ENCODE measurements at regions not wholly inside any gene's neighbourhood (a gene's known extent, or its start where the extent isn't known, plus 50 kb on each side); places are given as distances from the start of the nearest gene placed in this dataset.

DNA sequence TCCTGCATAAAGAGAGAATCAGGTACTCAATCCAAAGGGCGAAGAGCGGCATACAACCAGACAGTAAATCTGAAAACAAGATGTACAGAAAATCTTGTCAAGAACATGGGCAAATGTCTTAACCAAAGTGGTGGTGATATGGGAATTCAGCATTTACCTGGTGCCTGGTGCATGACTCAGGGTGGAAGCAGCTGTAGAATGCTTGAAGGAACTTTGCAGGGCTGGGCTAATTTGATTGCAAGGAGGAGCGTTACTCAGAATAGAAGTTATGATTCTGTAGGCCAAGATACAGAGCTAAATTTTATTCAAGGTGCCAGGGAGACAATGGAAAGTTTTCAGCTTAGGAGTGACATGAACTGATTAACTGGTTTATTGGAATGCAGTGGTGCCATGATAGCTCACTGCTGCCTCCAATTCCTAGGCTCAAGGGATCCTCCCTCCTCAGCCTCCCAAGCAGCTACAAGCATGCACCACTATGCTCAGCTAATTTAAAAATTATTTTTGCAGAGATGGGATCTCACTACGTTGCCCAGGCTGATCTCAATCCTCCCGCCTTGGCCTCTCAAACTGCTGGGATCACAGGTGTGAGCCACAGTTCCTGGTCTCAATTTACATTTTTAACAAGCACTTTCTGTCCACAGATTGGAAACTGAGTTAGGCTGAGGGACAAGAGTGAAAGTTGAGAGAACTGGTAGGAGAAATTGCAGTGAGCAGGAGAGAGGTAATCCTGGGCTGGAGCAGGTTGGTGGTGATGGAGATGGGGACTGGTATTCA, 91.5 kb upstream of the TBC1D5 start:
- no peak overlapping the region for H3K4me3 Mint-ChIP-seq
- H2BK5ac ChIP-seq (ENCODE audit: insufficient read length, low read length) = no peak overlapping the region
- no peak overlapping the region for H4K8ac ChIP-seq (replicated peaks; ENCODE audit: insufficient read length, low read depth, low read length)
- no peak overlapping the region for H2BK20ac ChIP-seq (ENCODE audit: low read depth, low read length, poor library complexity, severe bottlenecking)
- H2AFZ ChIP-seq (ENCODE audit: low read length) = no peak overlapping the region
- no peaks in the 10 kb centered on the region for H3K27me3 ChIP-seq (ENCODE audit: insufficient read depth, low read length)
- H2BK15ac ChIP-seq (ENCODE audit: low read depth, low read length) = no peak overlapping the region
- peaks cover 2% of the 10 kb centered on the region; the same call in 1 of the 2 replicates for H3K27me3 Mint-ChIP-seq (ENCODE audit: low read depth)
- no peak overlapping the region for H3K27ac ChIP-seq (ENCODE audit: insufficient read length, low read depth, low read length)
- H3K4me1 ChIP-seq (ENCODE audit: insufficient read depth, low read length) = no peaks in the 10 kb centered on the region
- no peaks in the 10 kb centered on the region for H3K9me3 Mint-ChIP-seq
- no peak overlapping the region for H2AK5ac ChIP-seq (ENCODE audit: insufficient read length, low read length)
- H3K27ac Mint-ChIP-seq = no peak overlapping the region
- no peak overlapping the region for H3K18ac ChIP-seq (ENCODE audit: insufficient read length, low read depth, low read length)
- no peak overlapping the region for H3K23ac ChIP-seq (ENCODE audit: insufficient read length, low read depth, low read length)
- DNase-seq = no peak
- H4K20me1 ChIP-seq (ENCODE audit: control insufficient read depth, insufficient read depth, insufficient read length) = no peaks in the 10 kb centered on the region
- H2BK12ac ChIP-seq (ENCODE audit: insufficient read length, low read depth, low read length) = no peak overlapping the region
- no CpG with 5 or more reads among the region's 5 CpGs for WGBS (ENCODE audit: extremely low coverage, insufficient read length, low lambda C conversion rate)
- no peaks in the 10 kb centered on the region for H3K9me3 ChIP-seq (ENCODE audit: control insufficient read depth, low read depth, low read length)
- no peak overlapping the region for H4K91ac ChIP-seq (ENCODE audit: insufficient read length, low read depth, low read length)
- no peaks in the 10 kb centered on the region for H3K36me3 Mint-ChIP-seq (ENCODE audit: insufficient read depth in 1 of 3, low read depth in 3 of 3)
- H3K14ac ChIP-seq (ENCODE audit: insufficient read depth, low read length) = no peak overlapping the region
- no peaks in the 10 kb centered on the region for H3K79me1 ChIP-seq (ENCODE audit: insufficient read depth, low read depth, low read length, poor library complexity, severe bottlenecking)
- no peak overlapping the region for H3K56ac ChIP-seq (ENCODE audit: insufficient read length, low read depth, low read length)
- no peak overlapping the region for H3K9ac ChIP-seq (ENCODE audit: extremely low read depth, insufficient read length, low read length)
- no peak overlapping the region for H4K5ac ChIP-seq (ENCODE audit: insufficient read length, low read depth, low read length)
- H3K4me1 Mint-ChIP-seq = peaks cover 0 to 10% of the 10 kb centered on the region in 2 experiments; a peak in 2 of 4 replicates
- no peak overlapping the region for H3K4me2 ChIP-seq (ENCODE audit: insufficient read depth, insufficient read length, low read length)
- H3K23me2 ChIP-seq (ENCODE audit: insufficient read length, low read depth, low read length, poor library complexity, severe bottlenecking) = no peaks in the 10 kb centered on the region
- TF ChIP-seq, protein P1, sequence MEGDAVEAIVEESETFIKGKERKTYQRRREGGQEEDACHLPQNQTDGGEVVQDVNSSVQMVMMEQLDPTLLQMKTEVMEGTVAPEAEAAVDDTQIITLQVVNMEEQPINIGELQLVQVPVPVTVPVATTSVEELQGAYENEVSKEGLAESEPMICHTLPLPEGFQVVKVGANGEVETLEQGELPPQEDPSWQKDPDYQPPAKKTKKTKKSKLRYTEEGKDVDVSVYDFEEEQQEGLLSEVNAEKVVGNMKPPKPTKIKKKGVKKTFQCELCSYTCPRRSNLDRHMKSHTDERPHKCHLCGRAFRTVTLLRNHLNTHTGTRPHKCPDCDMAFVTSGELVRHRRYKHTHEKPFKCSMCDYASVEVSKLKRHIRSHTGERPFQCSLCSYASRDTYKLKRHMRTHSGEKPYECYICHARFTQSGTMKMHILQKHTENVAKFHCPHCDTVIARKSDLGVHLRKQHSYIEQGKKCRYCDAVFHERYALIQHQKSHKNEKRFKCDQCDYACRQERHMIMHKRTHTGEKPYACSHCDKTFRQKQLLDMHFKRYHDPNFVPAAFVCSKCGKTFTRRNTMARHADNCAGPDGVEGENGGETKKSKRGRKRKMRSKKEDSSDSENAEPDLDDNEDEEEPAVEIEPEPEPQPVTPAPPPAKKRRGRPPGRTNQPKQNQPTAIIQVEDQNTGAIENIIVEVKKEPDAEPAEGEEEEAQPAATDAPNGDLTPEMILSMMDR (conservative IDR thresholded peaks at IDR 0.05) = no peak
- no peak overlapping the region for H2BK120ac ChIP-seq (ENCODE audit: low read depth, low read length, poor library complexity, severe bottlenecking)
- H3K4ac ChIP-seq (ENCODE audit: low read depth, low read length) = no peak overlapping the region
- H3K79me2 ChIP-seq (ENCODE audit: insufficient read depth, low read length) = no peaks in the 10 kb centered on the region
- no peak overlapping the region for H3T11ph ChIP-seq (ENCODE audit: low read length)
